ENCODE measurements at regions not wholly inside any gene's neighbourhood (a gene's known extent, or its start where the extent isn't known, plus 50 kb on each side); places are given as distances from the start of the nearest gene placed in this dataset.

- H3K79me2 ChIP-seq (ENCODE audit: insufficient read depth, low read length) = no peaks in the 10 kb centered on the region
- BruUV-seq (replicated peaks) = no TSS peak
- no peak overlapping the region for H3K4me2 ChIP-seq (ENCODE audit: low read depth, low read length)
- no peak for TF ChIP-seq ZNF136 (CRISPR knock-in tag; IDR thresholded peaks at IDR 0.05; ENCODE audit: low read depth)
- TF ChIP-seq IRF2 (CRISPR knock-in tag; IDR thresholded peaks at IDR 0.05) = no peak
- no peak for TF ChIP-seq FOXJ3 (CRISPR knock-in tag; IDR thresholded peaks at IDR 0.05; ENCODE audit: borderline replicate concordance)
- TF ChIP-seq ZNF607 (CRISPR knock-in tag; IDR thresholded peaks at IDR 0.05; ENCODE audit: borderline replicate concordance) = no peak
- TF ChIP-seq RFX1 (IDR thresholded peaks at IDR 0.05) = no peak
- no peak for TF ChIP-seq ZNF354B (CRISPR knock-in tag; IDR thresholded peaks at IDR 0.05)
- TF ChIP-seq SMC3 (IDR thresholded peaks at IDR 0.05; ENCODE audit: low read length) = no peak
- no peak for TF ChIP-seq RBM39 (IDR thresholded peaks at IDR 0.05; ENCODE audit: low read depth, low read length, poor library complexity, severe bottlenecking)
- TF ChIP-seq HNF1B (CRISPR knock-in tag; IDR thresholded peaks at IDR 0.05) = no peak
- no peak for TF ChIP-seq ZNF569 (CRISPR knock-in tag; IDR thresholded peaks at IDR 0.05; ENCODE audit: borderline replicate concordance)
- TF ChIP-seq ZNF251 (CRISPR knock-in tag; IDR thresholded peaks at IDR 0.05) = no peak
- TF ChIP-seq, protein P1, sequence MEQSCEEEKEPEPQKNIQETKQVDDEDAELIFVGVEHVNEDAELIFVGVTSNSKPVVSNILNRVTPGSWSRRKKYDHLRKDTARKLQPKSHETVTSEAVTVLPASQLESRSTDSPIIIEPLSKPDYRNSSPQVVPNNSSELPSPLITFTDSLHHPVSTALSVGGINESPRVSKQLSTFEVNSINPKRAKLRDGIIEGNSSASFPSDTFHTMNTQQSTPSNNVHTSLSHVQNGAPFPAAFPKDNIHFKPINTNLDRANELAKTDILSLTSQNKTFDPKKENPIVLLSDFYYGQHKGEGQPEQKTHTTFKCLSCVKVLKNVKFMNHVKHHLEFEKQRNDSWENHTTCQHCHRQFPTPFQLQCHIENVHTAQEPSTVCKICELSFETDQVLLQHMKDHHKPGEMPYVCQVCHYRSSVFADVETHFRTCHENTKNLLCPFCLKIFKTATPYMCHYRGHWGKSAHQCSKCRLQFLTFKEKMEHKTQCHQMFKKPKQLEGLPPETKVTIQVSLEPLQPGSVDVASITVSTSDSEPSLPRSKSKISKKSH (CRISPR knock-in tag; IDR thresholded peaks at IDR 0.05; ENCODE audit: borderline replicate concordance) = no peak
- TF ChIP-seq MEIS2 (CRISPR knock-in tag; IDR thresholded peaks at IDR 0.05) = no peak
- TF ChIP-seq SRSF1 (optimal IDR thresholded peaks at IDR 0.05; ENCODE audit: low read depth, low read length) = no peak
- TF ChIP-seq POGZ (CRISPR knock-in tag; IDR thresholded peaks at IDR 0.05) = no peak
- no peaks in the 10 kb centered on the region for H4K20me1 ChIP-seq (ENCODE audit: insufficient read depth, low read length)
- no peak overlapping the region for H2AFZ ChIP-seq (ENCODE audit: low read length)
- no peak overlapping the region for H3K9ac ChIP-seq (ENCODE audit: insufficient read depth, low read depth, low read length)
- POLR2A ChIA-PET = no interaction called here
- WGBS (ENCODE audit: low lambda C conversion rate) = 0% methylated on average over 4 of the region's 4 CpGs
- H3K36me3 ChIP-seq (replicated peaks in 1 of 2; ENCODE audit: control insufficient read depth in 1 of 2, insufficient read depth in 2 of 2, low read length in 2 of 2) = no peaks in the 10 kb centered on the region
- no peaks in the 10 kb centered on the region for H3K27me3 ChIP-seq (ENCODE audit: control insufficient read depth in 1 of 2, insufficient read depth in 2 of 2, low read length in 2 of 2)
- ATAC-seq (no peak), DNase-seq (ENCODE audit: low spot score) (no peak), FAIRE-seq (no peak)
- no peak overlapping the region for H3K27ac ChIP-seq (ENCODE audit: extremely low read length, insufficient read depth, low read length)
- CTCF ChIA-PET (ENCODE audit: low intra/inter-chr PET ratio, low total read pairs) = no interaction called here
- H3K4me1 ChIP-seq (ENCODE audit: insufficient read depth, low read length) = no peaks in the 10 kb centered on the region
- in situ Hi-C loops (cut with HindIII; ENCODE audit: extremely low pct_ligation_motif_present, low pct_unique_long_range_greater_than_20kb) (no loop called here), intact Hi-C loops (cut with micrococcal nuclease; ENCODE audit: unreplicated experiment) (no loop called here)
- H3K4me3 ChIP-seq (replicated peaks in 1 of 3; ENCODE audit: insufficient read depth in 1 of 3, low read depth in 2 of 3, low read length in 3 of 3) = no peak overlapping the region
- peaks cover 20% of the 10 kb centered on the region for H3K9me3 ChIP-seq (ENCODE audit: low read length)
Measured at GRCh38 chr3:22899441-22899840, 303.7 kb upstream of the UBE2E2 start.

Data from HepG2 (cell line).